GM10266 (cell line): ENCODE measurements at regions not wholly inside any gene's neighbourhood (a gene's known extent, or its start where the extent isn't known, plus 50 kb on each side); places are given as distances from the start of the nearest gene placed in this dataset.

Experiments used
- DNase-seq: peaks from one replicate; pipeline ENCODE4 v3.0.0; 2012; ENCODE audit errors: extremely low spot score
- CTCF ChIP-seq: IDR thresholded peaks from 2 replicates; pipeline ENCODE4 v1.5.1; 2012; ENCODE audit warnings: mild to moderate bottlenecking, low read depth; ENCODE audit not compliant: control insufficient read depth, insufficient read depth; ENCODE audit errors: missing control alignments

GRCh38 chr15:86018679-86019078, 61.0 kb upstream of the AGBL1 start:
- no peak for TF ChIP-seq CTCF
- DNase-seq: no peak

DNA sequence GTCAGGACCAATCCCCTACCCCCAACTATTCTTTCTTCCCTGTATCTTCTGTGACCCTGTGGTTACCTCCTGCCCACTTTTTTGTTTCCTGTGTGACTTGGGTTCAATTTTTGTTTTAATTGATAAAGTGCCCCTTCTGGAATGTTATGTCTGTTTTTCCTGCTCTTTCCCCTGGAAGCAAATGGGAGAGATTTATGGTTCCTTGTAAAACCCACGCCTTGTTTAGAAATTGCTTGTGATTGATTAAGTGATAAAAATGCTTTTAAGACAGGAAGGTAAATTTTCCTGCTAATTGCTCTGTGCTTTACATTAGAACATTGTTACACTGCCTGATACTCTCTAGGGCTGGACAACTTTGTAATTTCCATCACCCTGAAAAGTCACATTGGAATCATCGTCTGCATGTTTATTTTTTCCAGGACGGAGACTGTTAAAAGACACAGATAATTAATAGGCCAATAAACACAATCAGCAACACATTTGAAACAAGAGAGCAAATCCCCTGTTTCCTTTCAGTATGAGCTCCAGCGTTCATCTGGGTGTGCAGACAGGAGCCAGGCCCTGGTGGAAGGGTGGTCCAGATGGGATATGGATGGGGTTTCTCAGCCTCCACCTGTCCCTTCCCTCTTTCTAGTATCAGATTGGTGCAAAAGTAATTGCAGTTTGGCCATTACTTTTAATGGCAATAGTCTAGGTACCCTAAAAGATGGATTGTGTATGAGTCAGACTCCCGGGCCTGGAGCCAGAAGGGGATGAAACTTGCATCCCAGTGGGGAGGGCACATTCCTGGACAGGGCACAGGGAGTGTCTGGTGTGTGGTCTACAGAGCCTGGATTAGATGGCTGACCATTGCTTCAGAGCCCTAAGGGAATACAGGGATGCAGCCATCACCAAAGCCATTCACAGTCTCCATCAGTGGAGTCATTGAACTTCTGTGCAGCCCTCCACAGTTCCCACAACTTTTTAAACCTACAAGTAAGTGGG, 58.1 kb upstream of the AGBL1 start:
- TF ChIP-seq CTCF: no peak
- no peak for DNase-seq

DNA sequence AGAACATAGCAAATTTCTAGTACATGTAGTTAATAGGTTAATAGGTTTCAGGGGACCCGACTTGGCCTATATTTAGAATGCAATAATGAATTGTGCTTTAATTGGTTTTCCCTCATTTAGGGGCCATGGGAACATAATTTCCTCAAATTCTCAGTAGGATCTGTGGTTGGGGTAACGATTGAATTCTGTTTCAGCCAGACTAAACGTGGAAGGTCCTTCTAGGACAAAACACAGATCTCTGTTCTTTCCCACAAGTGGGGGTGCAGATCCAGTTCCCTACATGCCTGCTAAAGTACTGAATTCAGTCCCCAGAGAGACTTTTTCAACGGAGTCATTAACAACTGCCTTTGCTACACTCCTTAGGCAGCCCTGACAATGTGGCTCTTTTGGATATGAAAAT, 50.7 kb upstream of the AGBL1 start:
- TF ChIP-seq CTCF: no peak
- no peak for DNase-seq
